ENCODE measurements at regions not wholly inside any gene's neighbourhood (a gene's known extent, or its start where the extent isn't known, plus 50 kb on each side); places are given as distances from the start of the nearest gene placed in this dataset.

- TF ChIP-seq CTCF (IDR thresholded peaks at IDR 0.05; ENCODE audit: poor library complexity) (no peak), EZH2phosphoT487 (IDR thresholded peaks at IDR 0.05; ENCODE audit: low read depth, severe bottlenecking, unreplicated experiment) (no peak)
Observed at GRCh38 chr1:213621077-213621476, 366.7 kb upstream of the PROX1 start.

All from hepatocyte (in vitro differentiated cells).